Kidney capillary endothelial cell (primary cell): ENCODE measurements at regions not wholly inside any gene's neighbourhood (a gene's known extent, or its start where the extent isn't known, plus 50 kb on each side); places are given as distances from the start of the nearest gene placed in this dataset.
A peak's percentile ranks its signal among the peaks of the same experiment; 100 is the strongest.
"Not testable (repeated sequence)": the region's sequence is repeated elsewhere in the genome, so short reads cannot be mapped to it uniquely, and the experiment has no call there.

Source experiments
- DNase-seq: peaks from one replicate; pipeline ENCODE4 v3.0.0-alpha.2; 2018; ENCODE audit warnings: low spot score

DNA sequence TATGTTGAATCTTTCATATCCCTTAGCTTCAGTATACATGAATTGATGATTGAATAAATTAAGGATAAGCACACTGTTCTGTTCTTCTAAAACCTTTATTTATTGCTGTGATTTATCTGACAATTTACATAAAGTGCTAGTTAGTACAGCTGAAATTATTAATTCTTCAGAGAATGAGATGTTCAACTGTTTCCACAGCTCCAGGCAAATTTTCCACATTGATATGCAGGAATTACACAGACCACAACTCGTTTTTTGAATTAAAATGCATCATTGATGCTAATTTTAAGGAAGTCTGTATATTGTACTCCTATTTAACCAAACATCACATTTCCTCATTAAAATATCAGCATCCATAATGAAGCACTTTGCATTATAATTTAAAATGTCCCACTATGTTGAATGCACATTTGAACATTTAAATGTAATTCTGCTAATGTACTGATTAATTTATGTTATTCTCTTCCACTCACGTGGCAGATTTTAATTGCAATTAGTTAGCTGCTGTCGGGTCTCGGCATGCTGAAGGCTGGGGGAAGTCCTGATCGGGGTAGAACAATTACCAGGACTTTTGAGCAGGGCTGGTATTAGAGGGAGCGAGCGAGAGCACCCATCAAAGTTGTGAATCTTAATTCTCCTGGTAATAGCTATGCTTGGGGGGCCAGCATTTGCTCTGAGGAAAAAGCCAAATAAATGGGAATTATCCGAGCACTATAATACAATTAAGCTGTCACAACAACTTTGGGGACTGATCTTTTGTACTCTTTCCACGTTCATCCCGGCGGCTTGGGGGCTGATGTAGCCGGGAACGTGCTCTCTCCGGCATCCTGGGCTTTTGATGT lies 136.7 kb upstream of the TMTC4 start:
- DNase-seq = no peak

DNA sequence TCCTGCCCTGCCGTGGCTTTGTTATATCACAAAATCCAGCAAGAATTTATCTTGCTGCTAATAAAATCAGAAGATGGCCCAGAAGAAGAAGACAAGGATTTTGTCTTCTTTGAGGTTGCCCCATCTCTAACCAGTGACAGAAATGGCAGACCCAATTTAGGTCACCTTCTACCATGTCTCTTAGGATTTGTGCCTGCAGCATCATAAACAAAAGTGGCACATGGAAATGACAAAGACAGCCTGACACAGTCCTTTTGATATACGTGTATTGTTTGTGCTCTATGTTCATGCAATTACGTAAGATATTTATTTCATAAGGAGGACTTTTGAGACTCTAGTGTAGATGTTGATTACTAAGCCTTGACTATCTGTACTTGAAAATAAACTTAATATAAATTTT lies 135.9 kb upstream of the TMTC4 start:
- no peak for DNase-seq

DNA sequence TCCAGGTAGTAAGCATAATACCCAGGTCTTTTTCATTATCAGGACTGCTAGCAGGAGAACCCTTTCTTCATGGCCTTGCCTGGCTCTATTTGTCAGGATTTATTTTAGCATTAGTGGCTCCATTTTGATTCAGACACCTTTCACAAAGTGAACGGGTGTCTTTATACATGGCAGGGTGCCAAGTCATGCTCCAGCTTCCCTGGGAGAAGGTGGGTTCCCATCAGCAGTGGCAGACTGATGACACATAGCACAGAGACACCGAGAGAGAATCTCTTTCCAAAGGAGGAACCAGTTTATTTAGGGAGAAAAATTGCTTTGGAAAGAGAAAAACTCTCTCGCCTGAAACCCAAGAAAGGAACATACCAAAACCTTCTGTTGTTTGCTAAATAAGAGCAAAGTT lies 135.3 kb upstream of the TMTC4 start:
- DNase-seq = no peak

DNA sequence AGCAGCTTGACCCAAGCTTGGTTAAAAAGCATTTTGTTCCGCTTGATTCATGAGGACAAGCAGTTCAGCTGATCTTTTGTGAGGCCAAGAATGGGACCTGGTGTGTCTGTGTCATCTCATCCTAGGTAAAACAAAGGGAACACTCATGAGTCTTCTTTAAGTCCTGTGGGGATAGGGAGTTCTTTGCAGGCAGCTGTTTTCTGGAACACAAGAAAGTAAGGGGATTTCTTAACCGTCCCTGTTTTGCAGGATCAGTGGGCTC lies 134.5 kb upstream of the TMTC4 start:
- DNase-seq = no peak

DNA sequence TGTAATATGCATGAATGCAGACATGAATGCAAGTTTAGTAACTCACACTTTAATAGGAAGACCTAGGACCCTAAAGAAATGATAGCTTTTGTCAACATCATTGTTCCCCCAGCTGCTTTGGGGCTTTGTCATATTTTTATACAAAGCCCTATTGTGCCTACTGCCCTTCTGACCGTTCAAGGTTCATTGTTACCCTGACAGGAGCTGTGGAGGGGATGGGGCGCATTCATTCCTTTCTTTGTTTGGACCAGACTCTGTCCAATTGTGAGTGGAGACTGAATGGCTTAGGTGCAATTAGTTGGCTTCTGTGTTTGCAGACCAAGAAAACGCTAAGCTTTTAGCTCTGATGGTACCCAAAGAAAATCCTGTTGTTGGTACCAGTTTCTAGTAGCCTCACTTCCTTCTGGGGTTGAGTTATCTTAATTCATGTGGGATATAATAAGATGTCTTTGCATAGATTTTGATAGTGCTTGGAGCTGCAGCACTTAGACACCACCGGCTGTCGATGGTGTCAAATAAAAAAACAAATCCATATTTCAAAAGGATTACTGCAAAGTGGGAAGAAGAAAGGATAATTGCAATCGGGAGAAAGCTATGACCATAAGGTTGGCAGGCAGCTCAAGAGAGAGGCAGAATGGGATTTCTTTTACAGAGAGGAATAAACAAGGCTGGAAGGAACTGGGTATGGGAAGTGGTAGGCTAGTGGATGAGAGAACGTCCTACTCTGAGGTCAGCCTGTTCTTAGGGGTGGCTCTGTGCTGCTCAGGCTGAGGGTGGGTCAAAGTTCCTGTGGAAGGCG lies 133.9 kb upstream of the TMTC4 start:
- no peak for DNase-seq

DNA sequence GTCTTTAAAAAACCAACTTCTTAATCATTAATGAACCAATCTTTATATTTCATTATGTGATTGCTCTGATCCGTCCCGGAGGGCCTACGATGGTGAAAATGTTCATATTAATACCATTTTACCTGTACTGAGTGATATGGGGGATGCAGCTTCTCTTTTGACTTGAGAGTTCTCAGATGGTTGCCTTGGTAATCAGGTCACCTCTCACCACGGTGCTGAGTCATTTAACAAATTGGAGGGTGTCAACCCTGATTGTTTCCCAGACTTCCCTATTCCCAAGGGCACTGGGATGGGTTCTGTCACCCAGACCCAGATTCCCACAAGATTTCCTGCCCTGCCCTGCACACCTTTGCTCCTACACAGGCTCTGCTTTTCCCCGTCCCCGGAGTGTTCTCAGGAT lies 128.5 kb upstream of the TMTC4 start:
- no peak for DNase-seq

DNA sequence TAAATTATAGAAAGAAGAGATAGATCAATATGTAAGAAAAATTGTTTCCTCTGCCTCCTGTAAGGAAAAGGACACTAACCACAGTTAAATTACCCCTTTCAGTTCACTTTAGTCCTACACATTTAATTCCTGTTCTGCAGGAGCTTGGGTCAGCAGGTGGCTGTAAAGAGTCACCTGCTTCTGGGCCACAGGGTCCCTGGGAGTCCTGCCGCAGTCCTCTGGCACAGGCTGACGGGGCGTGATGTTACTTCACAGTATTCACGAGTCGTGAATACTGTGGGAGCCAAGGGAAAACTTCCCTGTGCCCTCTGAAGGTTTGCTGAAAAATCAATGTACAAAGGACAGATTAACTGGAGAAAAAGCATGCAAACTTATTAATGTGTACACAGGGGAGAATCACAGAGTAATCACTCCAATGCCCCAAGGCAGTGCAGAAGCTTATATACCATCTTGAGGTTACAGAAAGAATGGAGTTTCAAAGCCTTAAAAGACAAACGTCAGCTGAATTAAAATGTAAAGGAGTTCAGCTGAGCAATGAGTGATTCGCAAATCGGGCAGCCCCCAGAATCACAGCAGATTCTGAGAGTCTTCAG lies 125.8 kb upstream of the TMTC4 start:
- DNase-seq = no peak

DNA sequence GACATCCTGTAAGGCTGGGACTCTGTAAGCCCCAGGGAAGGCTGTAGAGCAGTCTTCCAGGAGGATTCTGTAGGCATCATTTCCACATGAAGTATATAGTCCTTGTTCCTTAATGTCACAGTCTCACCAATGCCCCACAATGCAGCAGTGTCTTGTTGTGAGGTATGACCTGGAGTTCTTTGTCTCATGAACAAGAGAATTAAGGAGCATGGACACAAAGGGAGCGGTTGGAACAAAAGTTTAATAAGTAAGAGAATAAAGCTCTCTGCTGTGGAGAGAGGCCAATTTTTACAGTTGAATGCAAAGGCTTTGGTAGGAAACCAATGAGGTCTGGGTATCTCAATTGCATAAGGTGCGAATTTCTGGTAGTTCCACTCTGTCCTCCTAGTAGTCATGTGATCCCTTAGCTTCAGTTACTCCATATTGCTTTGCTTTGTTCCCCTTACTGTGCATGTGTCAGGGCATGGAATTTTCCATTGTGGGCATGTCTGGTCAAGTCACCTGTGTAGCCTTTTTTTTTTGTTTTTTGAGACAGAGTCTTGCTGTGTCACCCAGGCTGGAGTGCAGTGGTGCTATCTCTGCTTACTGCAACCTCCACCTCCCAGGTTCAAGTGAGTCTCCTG lies 124.3 kb upstream of the TMTC4 start:
- no peak for DNase-seq

DNA sequence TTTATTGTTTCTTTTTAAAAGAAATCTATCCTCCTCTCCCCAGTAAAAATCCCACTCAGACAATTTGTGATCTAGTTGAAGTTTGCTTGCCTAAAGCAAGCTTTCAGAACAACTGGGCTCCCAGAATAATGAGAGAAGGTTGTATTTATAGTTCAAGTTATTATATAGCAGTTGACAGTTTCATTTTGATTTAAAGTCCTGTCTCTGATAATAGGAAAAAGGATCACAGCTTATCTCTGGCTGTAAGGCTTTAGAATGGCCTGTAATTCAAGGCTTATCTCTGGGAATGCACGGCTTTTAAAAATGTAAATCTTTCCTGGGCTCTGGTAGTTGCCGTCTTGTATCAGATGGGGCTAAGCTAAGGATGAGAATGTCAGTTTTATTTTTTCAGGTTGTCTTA lies 123.3 kb upstream of the TMTC4 start:
- DNase-seq = no peak

DNA sequence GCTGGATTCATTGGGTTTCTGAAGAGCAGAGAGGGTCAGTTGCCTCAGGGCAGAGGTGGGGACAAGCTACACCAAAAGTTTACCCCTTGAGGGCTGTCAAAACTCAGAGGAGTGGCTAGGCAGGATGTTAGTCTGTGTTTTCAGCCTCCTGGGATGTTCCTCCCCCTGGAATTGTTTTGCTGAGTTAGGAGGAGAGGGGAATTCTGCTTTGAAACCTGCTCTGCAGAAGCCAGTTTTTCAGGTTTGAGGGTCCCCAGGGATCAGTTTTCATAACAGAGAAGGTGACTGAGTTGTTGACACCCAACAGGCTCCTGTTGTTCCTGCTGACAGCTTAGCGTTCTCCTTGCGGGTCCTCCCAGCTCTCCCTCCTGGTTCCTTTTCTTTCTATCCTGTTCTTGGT lies 121.9 kb upstream of the TMTC4 start:
- no peak for DNase-seq

DNA sequence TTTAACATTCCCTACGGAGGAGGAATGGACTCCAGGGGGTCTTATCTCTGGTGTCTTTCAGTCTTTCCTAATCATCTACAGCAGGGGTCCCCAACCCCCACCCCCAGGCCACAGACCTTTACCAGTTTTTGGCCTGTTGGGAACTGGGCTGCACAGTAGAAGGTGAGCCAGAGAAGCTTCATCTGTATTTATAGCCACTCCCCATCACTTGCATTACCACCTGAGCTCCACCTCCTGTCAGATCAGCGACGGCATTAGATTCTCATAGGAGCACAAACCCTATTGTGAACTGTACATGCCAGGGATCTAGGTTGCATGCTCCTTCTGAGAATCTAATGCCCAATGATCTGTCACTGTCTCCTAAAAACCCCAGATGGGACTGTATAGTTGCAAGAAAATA lies 120.0 kb upstream of the TMTC4 start:
- DNase-seq = no peak

DNA sequence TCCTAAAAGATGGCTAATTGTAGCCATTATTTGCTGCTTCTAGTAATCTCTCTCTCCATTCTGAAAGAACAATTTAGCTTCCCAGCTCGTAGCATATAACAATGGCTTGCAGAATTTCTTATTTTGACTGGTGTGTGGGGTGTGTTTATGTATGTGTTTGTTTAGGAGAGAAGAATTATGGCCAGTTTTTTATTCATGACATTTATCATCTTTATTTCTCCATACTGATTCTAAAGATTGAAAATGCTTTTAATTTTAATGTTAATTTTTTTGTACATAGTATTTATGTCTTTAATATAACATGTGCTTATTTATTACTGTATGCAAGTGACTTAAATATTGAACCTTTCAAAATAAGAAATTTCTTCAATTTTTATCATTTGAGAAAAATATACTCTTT lies 115.8 kb upstream of the TMTC4 start:
- DNase-seq = no peak

DNA sequence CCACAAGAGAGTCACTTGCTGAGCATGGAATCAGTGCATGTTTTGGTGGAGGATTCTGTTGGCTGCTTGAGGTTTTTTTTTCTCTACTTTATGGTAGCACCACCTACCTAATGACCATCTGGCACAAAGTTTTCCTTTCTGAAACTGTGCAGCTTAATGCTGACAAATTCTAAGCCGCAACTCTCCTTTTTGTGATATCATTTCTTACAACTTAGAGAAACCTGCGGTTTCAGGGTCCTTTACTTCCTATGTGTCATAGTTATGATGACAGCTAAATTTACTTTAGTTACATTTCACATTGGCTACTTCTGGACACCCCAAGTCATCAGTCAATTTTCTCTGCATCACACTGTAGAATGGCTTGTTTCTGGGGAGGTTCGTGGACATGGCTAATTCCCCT lies 115.4 kb upstream of the TMTC4 start:
- no peak for DNase-seq

DNA sequence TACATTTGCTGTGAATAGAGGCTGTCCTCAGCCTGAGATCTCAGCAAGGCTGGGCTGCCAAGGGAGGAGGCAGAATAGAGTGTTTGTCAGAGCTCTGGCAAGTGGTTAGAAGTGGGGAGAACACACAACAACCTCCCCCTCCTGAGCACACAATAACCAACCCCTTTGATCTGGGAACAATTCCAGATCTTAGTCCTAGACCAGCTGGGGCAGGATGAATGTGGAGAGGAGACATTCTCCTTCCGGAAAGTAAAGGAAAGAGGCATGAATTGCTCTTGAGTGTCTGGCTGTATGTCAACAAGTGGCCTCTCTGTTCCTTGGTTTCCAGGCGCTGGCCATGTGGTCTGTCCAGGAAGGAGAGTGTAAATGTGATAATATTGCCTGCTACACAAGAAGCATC lies 114.9 kb upstream of the TMTC4 start:
- DNase-seq = no peak

DNA sequence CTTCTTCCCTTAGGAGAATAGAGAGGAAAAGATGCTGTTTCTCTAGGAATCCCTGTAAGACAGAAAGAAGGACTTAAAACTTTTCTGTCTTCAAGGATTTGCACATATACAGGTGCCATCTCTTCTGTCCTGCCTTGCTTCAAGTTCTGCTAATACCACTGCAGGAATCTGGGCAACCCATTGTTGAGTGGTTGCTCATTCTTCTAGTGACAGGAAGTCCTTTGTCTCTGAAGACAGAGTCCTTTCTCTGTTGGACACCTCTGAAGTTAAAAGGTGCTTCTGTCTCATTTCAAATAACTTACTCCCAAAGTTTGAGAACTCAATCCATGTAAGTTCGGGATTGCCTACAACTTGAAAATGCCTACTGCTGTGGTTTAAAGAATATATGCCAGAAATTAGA lies 114.4 kb upstream of the TMTC4 start:
- DNase-seq = peak; percentile 11

DNA sequence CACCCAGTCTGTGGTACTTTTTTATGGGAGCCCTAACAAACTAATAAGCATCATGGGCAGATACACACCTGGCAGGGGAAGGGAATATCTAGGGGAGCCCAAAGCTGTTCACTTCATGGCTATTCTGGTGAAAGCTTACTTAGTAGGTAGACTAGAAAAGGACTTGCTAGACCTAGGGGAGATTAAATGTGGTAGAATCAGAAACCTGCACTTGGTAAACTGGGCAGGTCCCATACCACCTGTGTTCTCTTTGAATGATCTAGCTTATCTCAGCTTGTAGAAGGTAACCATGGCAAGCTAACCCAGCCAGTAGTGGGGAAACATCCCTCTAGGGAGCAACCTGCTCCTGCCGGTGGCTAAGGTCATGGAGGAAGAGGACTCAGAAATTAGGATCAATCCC lies 113.9 kb upstream of the TMTC4 start:
- no peak for DNase-seq

DNA sequence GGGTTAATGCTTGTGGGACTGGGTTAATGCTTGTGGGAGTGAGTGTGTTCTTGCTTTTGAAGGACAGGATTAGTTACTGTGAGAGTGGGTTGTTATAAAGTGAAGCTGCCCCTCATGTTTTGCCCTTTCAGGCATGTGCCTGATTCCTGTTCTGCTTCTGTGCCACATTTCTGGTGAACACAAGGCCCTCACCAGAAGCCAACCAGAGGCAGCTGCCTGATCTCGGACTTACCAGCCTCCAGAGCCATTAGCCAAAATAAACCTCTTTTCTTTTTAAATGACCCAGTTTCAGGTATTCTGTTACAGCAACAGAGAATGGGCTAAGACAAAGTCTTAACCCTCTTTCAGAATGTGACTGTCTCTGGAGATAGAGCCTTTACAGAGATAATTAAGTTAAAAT lies 113.3 kb upstream of the TMTC4 start:
- DNase-seq = no peak

DNA sequence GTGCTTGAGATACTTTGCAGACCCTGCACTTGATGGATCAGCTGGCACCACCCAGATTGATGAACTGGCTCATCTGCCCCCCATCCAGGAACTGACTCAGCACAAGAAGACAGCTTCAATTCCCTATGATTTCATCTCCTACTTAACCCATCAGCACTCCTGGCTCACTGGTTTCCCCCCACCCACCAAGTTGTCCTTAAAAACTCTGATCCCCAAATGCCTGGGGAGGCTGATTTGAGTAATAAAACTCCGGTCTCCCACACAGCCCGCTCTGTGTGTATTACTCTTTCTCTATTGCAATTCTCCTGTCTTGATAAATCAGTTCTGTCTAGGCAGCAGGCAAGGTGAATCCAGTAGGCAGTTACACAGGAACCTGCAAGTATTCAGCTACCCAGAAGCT lies 102.1 kb upstream of the TMTC4 start:
- DNase-seq = not testable (repeated sequence)

DNA sequence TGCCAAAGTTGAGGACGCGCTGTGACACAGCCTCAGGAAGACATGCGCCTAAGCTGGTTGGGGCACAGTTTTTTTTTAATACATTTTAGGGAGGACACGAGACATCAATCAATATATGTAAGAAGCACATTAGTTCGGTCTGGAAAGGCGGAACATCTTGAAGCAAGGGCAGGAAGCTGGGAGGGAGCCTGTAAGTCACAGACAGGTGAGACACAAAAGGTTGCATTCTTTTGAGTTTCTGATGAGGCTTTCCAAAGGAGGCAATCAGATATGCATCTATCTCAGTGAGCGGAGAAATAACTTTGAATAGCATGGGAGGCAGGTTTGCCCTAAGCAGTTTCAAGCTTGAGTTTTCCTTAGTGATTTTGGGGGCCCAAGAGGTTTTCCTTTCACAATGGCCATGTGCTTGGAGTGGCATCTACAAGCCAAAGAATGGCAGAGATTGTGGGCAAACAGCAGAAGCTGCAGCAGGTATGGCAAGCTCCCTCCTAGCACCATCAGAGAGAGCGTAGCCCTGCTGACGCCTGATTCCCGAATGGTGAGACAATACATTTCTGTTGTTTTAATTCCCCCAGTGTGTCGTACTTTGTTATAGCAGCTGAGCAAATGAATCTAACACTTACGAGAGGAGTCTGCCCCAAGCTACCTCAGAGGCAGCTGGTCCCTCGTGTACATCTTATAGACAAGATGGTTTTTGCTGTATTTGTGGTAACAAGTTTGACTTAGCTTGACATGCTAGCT lies 99.5 kb upstream of the TMTC4 start:
- no peak for DNase-seq

DNA sequence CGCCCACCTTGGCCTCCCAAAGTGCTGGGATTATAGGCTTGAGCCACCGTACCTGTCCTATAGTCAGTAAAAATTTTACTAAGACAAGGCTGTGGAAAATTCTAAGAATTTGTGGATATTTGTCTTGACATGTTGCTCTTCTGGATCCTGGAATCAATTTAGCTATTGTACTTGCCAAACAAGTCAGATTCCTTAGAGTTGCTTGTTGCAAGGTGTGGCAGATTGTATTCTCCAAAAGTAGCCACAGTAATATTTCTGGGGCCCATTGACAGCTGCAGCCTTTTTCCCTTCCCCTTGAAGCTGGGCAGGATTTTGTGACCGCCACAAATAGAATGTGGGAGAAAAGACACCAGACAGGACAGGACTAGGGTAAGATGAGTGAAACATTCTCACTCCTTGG lies 98.8 kb upstream of the TMTC4 start:
- DNase-seq = no peak

DNA sequence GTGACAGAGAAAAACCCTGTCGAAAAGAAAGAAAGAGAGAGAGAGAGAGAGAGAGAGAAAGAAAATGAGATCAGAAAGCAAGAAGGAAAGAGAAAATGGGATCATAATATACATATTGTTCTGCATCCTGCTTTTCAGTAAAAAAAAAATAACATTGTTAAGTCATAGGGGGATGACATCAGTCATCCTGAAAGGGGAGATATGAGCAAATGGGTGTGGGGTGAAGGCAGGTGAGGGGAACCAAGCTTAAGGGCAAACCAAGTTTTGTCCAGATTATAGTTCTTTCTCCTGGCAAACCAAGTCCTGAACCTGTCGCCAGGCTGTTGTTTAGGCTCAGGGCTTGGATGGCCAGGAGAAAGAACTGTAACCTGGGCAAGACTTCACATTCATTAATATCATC lies 92.6 kb upstream of the TMTC4 start:
- no peak for DNase-seq

DNA sequence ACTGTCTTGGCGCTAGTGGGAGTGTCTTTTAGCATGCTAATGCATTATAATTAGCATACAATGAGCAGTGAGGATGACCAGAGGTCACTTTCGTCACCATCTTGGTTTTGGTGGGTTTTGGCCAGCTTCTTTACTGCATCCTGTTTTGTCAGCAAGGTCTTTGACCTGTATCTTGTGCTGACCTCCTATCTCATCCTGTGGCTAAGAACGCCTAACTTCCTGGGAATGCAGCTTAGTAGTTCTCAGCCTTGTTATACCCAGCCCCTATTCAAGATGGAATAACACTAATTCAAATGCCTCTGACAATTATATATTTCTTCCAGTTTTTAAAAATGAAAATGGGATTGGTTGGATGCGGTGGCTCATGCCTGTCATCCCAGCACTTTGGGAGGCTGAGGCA lies 92.0 kb upstream of the TMTC4 start:
- DNase-seq = peak; percentile 8
